GM19043 (cell line): ENCODE measurements at regions not wholly inside any gene's neighbourhood (a gene's known extent, or its start where the extent isn't known, plus 50 kb on each side); places are given as distances from the start of the nearest gene placed in this dataset.

Experiments used
- ATAC-seq: cut with Tn5 transposase; IDR thresholded peaks from one replicate; pipeline ENCODE4 v1.9.1; 2021; ENCODE audit warnings: low read depth; ENCODE audit not compliant: unreplicated experiment

- ATAC-seq: no peak
These were observed 175.3 kb upstream of the STT3B start for GRCh38 chr3:31357451-31357850.

- no peak for ATAC-seq
These were observed 174.2 kb upstream of the STT3B start for GRCh38 chr3:31358473-31359070.

GRCh38 chr3:31361371-31362273, 171.1 kb upstream of the STT3B start:
- ATAC-seq: no peak

GRCh38 chr3:31364188-31364587, 168.5 kb upstream of the STT3B start:
- ATAC-seq: no peak

- ATAC-seq: no peak
These were observed 168.0 kb upstream of the STT3B start for GRCh38 chr3:31364711-31365110.

- no peak for ATAC-seq
These were observed 165.2 kb upstream of the STT3B start for GRCh38 chr3:31367518-31367917.

GRCh38 chr3:31369637-31370379, 162.9 kb upstream of the STT3B start:
- no peak for ATAC-seq

- ATAC-seq: no peak
These were observed 162.4 kb upstream of the STT3B start for GRCh38 chr3:31370380-31370666.

- no peak for ATAC-seq
These were observed 162.0 kb upstream of the STT3B start for GRCh38 chr3:31370681-31371080.

GRCh38 chr3:31371484-31372177, 161.1 kb upstream of the STT3B start:
- ATAC-seq: no peak

- ATAC-seq: no peak
These were observed 159.0 kb upstream of the STT3B start for GRCh38 chr3:31373681-31374080.

GRCh38 chr3:31377045-31377642, 155.6 kb upstream of the STT3B start:
- ATAC-seq: no peak

GRCh38 chr3:31378231-31378630, 154.5 kb upstream of the STT3B start:
- ATAC-seq: no peak

GRCh38 chr3:31379598-31379997, 153.1 kb upstream of the STT3B start:
- ATAC-seq: no peak

- no peak for ATAC-seq
These were observed 149.9 kb upstream of the STT3B start for GRCh38 chr3:31382856-31383255.

- ATAC-seq: no peak
These were observed 148.6 kb upstream of the STT3B start for GRCh38 chr3:31384117-31384516.

GRCh38 chr3:31389939-31390338, 142.8 kb upstream of the STT3B start:
- ATAC-seq: no peak

GRCh38 chr3:31390466-31390865, 142.3 kb upstream of the STT3B start:
- no peak for ATAC-seq

- ATAC-seq: peak; percentile 58
These were observed 141.6 kb upstream of the STT3B start for GRCh38 chr3:31391150-31391549.

- peak; percentile 58 for ATAC-seq
These were observed 140.2 kb upstream of the STT3B start for GRCh38 chr3:31392568-31392967.

- ATAC-seq: no peak
These were observed 133.5 kb upstream of the STT3B start for GRCh38 chr3:31399271-31399670.
